ENCODE measurements at regions not wholly inside any gene's neighbourhood (a gene's known extent, or its start where the extent isn't known, plus 50 kb on each side); places are given as distances from the start of the nearest gene placed in this dataset.

GRCh38 chr6:14706378-14706929 is 539.4 kb upstream of the JARID2 start:
- Mint-ChIP-seq H3K4me3 (no peak overlapping the region), H3K27me3 (ENCODE audit: low read depth) (peaks cover 5% of the 10 kb centered on the region), H3K9me3 (peaks cover 4% of the 10 kb centered on the region), H3K27ac (ENCODE audit: unreplicated experiment) (no peak overlapping the region), H3K4me1 (peaks cover 6% of the 10 kb centered on the region), H3K36me3 (ENCODE audit: low read depth) (no peaks in the 10 kb centered on the region)
- no peak for DNase-seq (ENCODE audit: low read depth, low spot score)
- TF ChIP-seq CTCF (conservative IDR thresholded peaks at IDR 0.05), result no peak

GRCh38 chr6:14707276-14707675 is 538.6 kb upstream of the JARID2 start:
- H3K4me1 Mint-ChIP-seq, result peaks cover 6% of the 10 kb centered on the region
- TF ChIP-seq CTCF (conservative IDR thresholded peaks at IDR 0.05), result no peak
- peaks cover 4% of the 10 kb centered on the region for H3K9me3 Mint-ChIP-seq
- DNase-seq (ENCODE audit: low read depth, low spot score), result no peak
- no peak overlapping the region for H3K4me3 Mint-ChIP-seq
- H3K36me3 Mint-ChIP-seq (ENCODE audit: low read depth), result no peaks in the 10 kb centered on the region
- H3K27me3 Mint-ChIP-seq (ENCODE audit: low read depth), result peaks cover 5% of the 10 kb centered on the region
- H3K27ac Mint-ChIP-seq (ENCODE audit: unreplicated experiment), result no peak overlapping the region

- Mint-ChIP-seq H3K27me3 (ENCODE audit: low read depth) (peaks cover 5% of the 10 kb centered on the region), H3K4me3 (no peak overlapping the region), H3K27ac (ENCODE audit: unreplicated experiment) (no peak overlapping the region), H3K9me3 (peaks cover 4% of the 10 kb centered on the region), H3K4me1 (peaks cover 6% of the 10 kb centered on the region), H3K36me3 (ENCODE audit: low read depth) (no peaks in the 10 kb centered on the region)
- DNase-seq (ENCODE audit: low read depth, low spot score), result no peak
- TF ChIP-seq CTCF (conservative IDR thresholded peaks at IDR 0.05), result no peak
Measured at GRCh38 chr6:14707971-14708465, 537.9 kb upstream of the JARID2 start.

GRCh38 chr6:14709066-14709670 is 536.7 kb upstream of the JARID2 start:
- Mint-ChIP-seq H3K36me3 (ENCODE audit: low read depth) (no peaks in the 10 kb centered on the region), H3K9me3 (peaks cover 4% of the 10 kb centered on the region), H3K4me3 (no peak overlapping the region), H3K4me1 (peaks cover 12% of the 10 kb centered on the region), H3K27me3 (ENCODE audit: low read depth) (peaks cover 5% of the 10 kb centered on the region), H3K27ac (ENCODE audit: unreplicated experiment) (no peak overlapping the region)
- DNase-seq (ENCODE audit: low read depth, low spot score), result no peak
- TF ChIP-seq CTCF (conservative IDR thresholded peaks at IDR 0.05), result no peak

- no peaks in the 10 kb centered on the region for H3K36me3 Mint-ChIP-seq (ENCODE audit: low read depth)
- H3K4me3 Mint-ChIP-seq, result no peak overlapping the region
- no peak overlapping the region for H3K27ac Mint-ChIP-seq (ENCODE audit: unreplicated experiment)
- no peak for TF ChIP-seq CTCF (conservative IDR thresholded peaks at IDR 0.05)
- no peak for DNase-seq (ENCODE audit: low read depth, low spot score)
- H3K9me3 Mint-ChIP-seq, result peaks cover 4% of the 10 kb centered on the region
- H3K4me1 Mint-ChIP-seq, result peaks cover 12% of the 10 kb centered on the region
- H3K27me3 Mint-ChIP-seq (ENCODE audit: low read depth), result peaks cover 3% of the 10 kb centered on the region
Measured at GRCh38 chr6:14709900-14710299, 536.0 kb upstream of the JARID2 start.
